Panc1 (cell line): ENCODE measurements at regions not wholly inside any gene's neighbourhood (a gene's known extent, or its start where the extent isn't known, plus 50 kb on each side); places are given as distances from the start of the nearest gene placed in this dataset.

ENCODE experiments used
- ATAC-seq: fragments of 200-7000 bp; cut with Tn5 transposase; 2 replicates; pipeline ENCODE4 v1.9.1; 2020; ENCODE audit warnings: mild to moderate bottlenecking, moderate library complexity
- BruUV-seq: library from RNA; stranded (reverse); fragments of 400-500 nt; replicated peaks from 2 replicates; lab custom pipeline; 2021; lab: Mats Ljungman, UMichigan
- CTCF ChIA-PET: fragments of 300-600 bp; sonication (Branson Sonifier 250); formaldehyde crosslinking; loops from one replicate; lab custom pipeline; 2022; ENCODE audit warnings: antibody characterized with exemption; lab: Charles Lee
- POLR2A ChIA-PET: fragments of 300-600 bp; sonication (Branson Sonifier 250); formaldehyde crosslinking; loops from one replicate; lab custom pipeline; 2022; ENCODE audit warnings: antibody characterized with exemption; lab: Charles Lee
- DNase-seq: peaks from one replicate; pipeline ENCODE4 v3.0.0-alpha.2; 2010; ENCODE audit warnings: low read depth, low spot score
- H3K27ac ChIP-seq: 2 replicates; pipeline ENCODE4 v1.5.1; 2011; ENCODE audit warnings: mild to moderate bottlenecking, low read length, inconsistent platforms
- H3K27me3 ChIP-seq: fragments of 200-500 bp; sonication (Bioruptor generic); 2 replicates; pipeline ENCODE4 v1.6.0; 2014; ENCODE audit warnings: low read length, inconsistent platforms; ENCODE audit not compliant: control insufficient read depth, insufficient read depth
- H3K36me3 ChIP-seq: fragments of 200-500 bp; sonication (Bioruptor generic); 2 replicates; pipeline ENCODE4 v1.5.1; 2014; ENCODE audit warnings: inconsistent platforms, mild to moderate bottlenecking, low read length, moderate library complexity; ENCODE audit not compliant: control insufficient read depth, insufficient read depth
- H3K4me1 ChIP-seq: 2 replicates; pipeline ENCODE4 v1.5.1; 2011; ENCODE audit warnings: inconsistent platforms, mild to moderate bottlenecking, low read length, moderate library complexity; ENCODE audit not compliant: control insufficient read depth, insufficient read depth
- H3K4me3 ChIP-seq, 2 experiments: 2 replicates each; pipeline ENCODE4 v1.5.1; 2011 to 2012; ENCODE audit warnings: low read depth in 2 of 2, low read length in 2 of 2, mild to moderate bottlenecking in 2 of 2, inconsistent platforms in 1 of 2, moderate library complexity in 1 of 2
- H3K9me3 ChIP-seq: fragments of 200-500 bp; sonication (Bioruptor generic); 2 replicates; pipeline ENCODE4 v1.5.1; 2014; ENCODE audit warnings: low read depth, mild to moderate bottlenecking, inconsistent platforms, low read length, moderate library complexity; ENCODE audit not compliant: control insufficient read depth, insufficient read depth
- POLR2AphosphoS5 ChIP-seq: IDR thresholded peaks from 2 replicates; pipeline ENCODE4 v1.6.1; 2012; ENCODE audit warnings: mild to moderate bottlenecking, low read depth, low read length, moderate library complexity
- REST ChIP-seq, 2 experiments: IDR thresholded peaks; 2 replicates each; pipeline ENCODE4 v1.6.1; 2011 to 2012; ENCODE audit warnings: low read depth in 2 of 2, control low read depth in 1 of 2, low read length in 1 of 2, mild to moderate bottlenecking in 1 of 2, moderate library complexity in 1 of 2; ENCODE audit not compliant: insufficient read depth in 1 of 2
- SIN3A ChIP-seq: IDR thresholded peaks from 2 replicates; pipeline ENCODE4 v1.6.1; 2012; ENCODE audit warnings: low read depth, mild to moderate bottlenecking, low read length, moderate library complexity, borderline replicate concordance; ENCODE audit not compliant: insufficient read depth
- TCF7L2 ChIP-seq: IDR thresholded peaks from 2 replicates; pipeline ENCODE4 v1.6.1; 2011; ENCODE audit warnings: mild to moderate bottlenecking, low read depth, low read length, inconsistent platforms
- in situ Hi-C: cut with HindIII; loops from 2 replicates; pipeline ENCODE4 v1.10.0; 2016; ENCODE audit warnings: low sequenced_read_pairs, low pct_unique_long_range_greater_than_20kb
- intact Hi-C: fragments of 100-400 bp; cut with micrococcal nuclease; formaldehyde crosslinking; loops from one replicate; pipeline ENCODE4 v1.10.0; 2022; ENCODE audit not compliant: unreplicated experiment
- TF ChIP-seq, protein P1 (sequence below): fragments of 450-650 bp; IDR thresholded peaks from 2 replicates; pipeline ENCODE4 v1.5.1; 2017; ENCODE audit warnings: mild to moderate bottlenecking

DNA sequence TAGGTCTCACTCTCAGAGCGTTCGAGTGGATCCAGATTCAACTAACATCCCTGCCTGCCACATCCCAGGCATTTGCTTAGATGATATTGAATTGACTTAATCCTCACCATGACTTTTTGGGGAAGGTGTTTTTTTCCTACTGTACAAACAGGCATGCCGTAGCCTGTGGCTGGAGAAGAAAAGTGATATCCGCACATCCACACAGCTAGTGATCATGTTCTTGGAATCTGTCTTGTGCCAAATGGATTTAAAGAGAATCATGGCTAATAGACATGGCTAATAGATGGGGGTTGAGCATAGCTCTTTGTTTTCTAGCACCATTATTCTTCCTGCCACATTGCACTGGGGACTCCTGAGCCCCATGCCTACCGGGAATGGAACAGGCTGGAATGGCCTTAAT lies 82.1 kb upstream of the THY1 start:
- TF ChIP-seq TCF7L2 (no peak), POLR2AphosphoS5 (no peak), SIN3A (no peak), REST (IDR thresholded peaks at IDR 0.05; ENCODE audit: insufficient read depth in 1 of 2, low read depth in 2 of 2, low read length in 1 of 2) (no peak)
- TF ChIP-seq, protein P1, sequence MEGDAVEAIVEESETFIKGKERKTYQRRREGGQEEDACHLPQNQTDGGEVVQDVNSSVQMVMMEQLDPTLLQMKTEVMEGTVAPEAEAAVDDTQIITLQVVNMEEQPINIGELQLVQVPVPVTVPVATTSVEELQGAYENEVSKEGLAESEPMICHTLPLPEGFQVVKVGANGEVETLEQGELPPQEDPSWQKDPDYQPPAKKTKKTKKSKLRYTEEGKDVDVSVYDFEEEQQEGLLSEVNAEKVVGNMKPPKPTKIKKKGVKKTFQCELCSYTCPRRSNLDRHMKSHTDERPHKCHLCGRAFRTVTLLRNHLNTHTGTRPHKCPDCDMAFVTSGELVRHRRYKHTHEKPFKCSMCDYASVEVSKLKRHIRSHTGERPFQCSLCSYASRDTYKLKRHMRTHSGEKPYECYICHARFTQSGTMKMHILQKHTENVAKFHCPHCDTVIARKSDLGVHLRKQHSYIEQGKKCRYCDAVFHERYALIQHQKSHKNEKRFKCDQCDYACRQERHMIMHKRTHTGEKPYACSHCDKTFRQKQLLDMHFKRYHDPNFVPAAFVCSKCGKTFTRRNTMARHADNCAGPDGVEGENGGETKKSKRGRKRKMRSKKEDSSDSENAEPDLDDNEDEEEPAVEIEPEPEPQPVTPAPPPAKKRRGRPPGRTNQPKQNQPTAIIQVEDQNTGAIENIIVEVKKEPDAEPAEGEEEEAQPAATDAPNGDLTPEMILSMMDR, result no peak
- Histone ChIP-seq H3K27ac (no peak overlapping the region), H3K36me3 (no peaks in the 10 kb centered on the region), H3K9me3 (no peaks in the 10 kb centered on the region), H3K27me3 (no peaks in the 10 kb centered on the region), H3K4me3 (no peak overlapping the region), H3K4me1 (no peaks in the 10 kb centered on the region)
- DNase-seq (no peak), ATAC-seq (no peak)
- in situ Hi-C loops, result no loop called here
- CTCF ChIA-PET, result no interaction called here
- POLR2A ChIA-PET, result no interaction called here
- no TSS peak for BruUV-seq
- intact Hi-C loops, result no loop called here

- ChIA-PET POLR2A (no interaction called here), CTCF (no interaction called here)
- intact Hi-C loops, result no loop called here
- in situ Hi-C loops, result no loop called here
- Histone ChIP-seq H3K4me3 (no peak overlapping the region), H3K27me3 (no peaks in the 10 kb centered on the region), H3K36me3 (no peaks in the 10 kb centered on the region), H3K27ac (no peak overlapping the region), H3K9me3 (no peaks in the 10 kb centered on the region), H3K4me1 (no peaks in the 10 kb centered on the region)
- ATAC-seq, result no peak
- BruUV-seq, result no TSS peak
- no peak for DNase-seq
- TF ChIP-seq SIN3A (no peak), POLR2AphosphoS5 (no peak), TCF7L2 (no peak), REST (IDR thresholded peaks at IDR 0.05; ENCODE audit: insufficient read depth in 1 of 2, low read depth in 2 of 2, low read length in 1 of 2) (no peak)
- TF ChIP-seq, protein P1, result no peak
Measured at GRCh38 chr11:119504371-119504770, 81.4 kb upstream of the THY1 start.
